GM21576 (cell line): ENCODE measurements at regions not wholly inside any gene's neighbourhood (a gene's known extent, or its start where the extent isn't known, plus 50 kb on each side); places are given as distances from the start of the nearest gene placed in this dataset.

ENCODE experiments used
- ATAC-seq: cut with Tn5 transposase; IDR thresholded peaks from one replicate; pipeline ENCODE4 v1.9.1; 2021; ENCODE audit warnings: mild to moderate bottlenecking, moderate library complexity; ENCODE audit not compliant: unreplicated experiment

DNA sequence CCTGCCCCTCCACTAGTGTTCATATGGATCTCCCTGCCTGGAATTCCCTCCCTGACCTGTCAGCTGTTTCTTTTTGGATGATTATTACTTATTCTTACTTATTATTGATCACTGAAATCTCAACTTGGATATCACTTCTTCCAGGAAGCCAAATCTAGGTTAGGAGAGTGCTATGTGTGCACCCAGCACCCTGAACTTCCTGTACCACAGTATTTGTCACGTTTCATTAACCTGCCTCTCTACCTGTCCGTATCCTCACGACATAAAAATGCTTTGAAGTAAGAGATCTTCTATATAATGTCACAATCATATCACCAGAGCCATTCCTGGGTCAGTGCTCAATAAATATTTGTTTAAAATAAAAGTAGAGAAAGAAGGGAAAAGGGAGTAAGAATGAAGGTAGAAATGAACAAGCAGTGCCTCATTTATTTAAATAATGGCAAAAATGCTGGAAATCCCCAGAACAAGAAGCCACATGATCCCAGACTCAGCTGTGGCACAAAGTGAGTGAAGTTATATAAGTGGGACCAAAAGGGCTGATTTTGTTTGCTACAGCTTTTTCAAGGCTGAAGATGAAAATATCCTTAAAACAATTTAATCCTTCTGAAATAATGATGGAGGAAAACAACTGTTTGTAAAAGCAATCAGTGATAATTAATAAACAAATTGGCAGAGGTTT lies 88.0 kb upstream of the MANEA start:
- ATAC-seq: no peak

DNA sequence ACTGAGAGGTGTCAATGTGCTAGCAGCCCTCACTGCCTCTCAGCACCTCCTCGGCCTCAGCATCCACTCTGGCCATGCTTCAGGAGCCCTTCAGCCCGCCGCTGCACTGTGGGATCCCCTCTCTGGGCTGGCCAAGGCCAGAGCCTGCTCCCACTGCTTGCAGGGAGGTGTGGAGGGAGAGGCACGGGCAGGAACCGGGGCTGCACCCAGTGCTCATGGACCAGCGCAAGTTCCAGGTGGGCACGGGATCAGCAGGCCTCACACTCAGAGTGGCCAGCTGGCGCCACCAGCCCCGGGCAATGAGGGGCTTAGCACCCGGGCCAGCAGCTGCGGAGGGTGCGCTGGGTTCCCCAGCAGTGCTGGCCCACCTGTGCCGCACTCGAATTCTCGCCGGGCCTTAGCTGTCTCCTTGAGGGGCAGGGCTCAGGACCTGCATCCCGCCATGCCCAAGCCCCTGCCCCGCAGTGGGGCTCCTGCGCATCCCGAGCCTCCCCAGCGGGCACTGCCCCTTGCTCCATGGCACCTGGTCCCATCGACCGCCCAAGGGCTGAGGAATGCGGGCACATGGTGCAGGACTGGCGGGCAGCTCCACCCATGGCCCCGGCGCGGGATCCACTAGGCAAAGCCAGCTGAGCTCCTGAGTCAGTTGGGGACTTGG lies 80.4 kb upstream of the MANEA start:
- ATAC-seq: no peak

DNA sequence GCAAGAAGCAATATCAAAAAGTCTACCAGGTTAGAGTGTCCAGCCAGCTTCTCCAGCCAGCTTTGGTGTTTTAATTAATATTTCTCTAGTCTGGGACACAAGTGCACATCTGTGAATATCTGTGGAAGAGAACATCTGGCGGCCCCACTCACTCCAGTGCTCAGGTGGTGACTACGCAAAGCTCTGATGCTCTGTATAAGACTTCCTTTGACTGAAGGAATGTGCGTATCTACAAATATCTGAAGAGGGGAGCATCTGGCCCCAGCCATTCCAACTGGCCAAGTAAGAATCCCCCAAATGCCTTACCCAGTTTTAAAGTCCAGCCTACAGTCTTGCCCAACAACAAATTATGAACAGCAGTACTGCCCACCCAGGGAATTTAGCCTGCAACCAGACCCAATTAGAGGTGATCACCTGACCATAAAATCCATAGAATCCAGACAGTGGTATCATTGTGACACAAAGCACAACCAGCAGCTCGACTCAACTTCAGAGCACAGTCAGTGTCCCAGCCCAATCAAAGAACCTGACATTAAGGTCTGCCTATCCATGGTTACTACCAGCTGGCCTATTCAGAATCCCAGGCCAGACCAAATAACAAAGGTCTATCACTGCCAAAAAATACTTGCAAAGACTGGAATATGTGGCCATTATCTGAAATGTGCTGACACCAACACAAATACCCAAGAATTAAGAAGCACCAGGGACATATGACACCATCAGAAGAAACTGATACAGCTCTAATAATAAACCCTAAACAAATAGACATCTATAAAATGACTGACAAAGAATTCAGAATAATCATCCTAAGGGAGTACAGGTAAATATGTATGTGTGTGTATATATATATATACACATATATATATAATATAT lies 76.1 kb upstream of the MANEA start:
- ATAC-seq: no peak

GRCh38 chr6:95503568-95503967 lies 73.8 kb upstream of the MANEA start:
- ATAC-seq: no peak

- no peak for ATAC-seq
Measured at GRCh38 chr6:95511404-95511803, 65.9 kb upstream of the MANEA start.

GRCh38 chr6:95515975-95516374 lies 61.4 kb upstream of the MANEA start:
- ATAC-seq: no peak

GRCh38 chr6:95517004-95517403 lies 60.3 kb upstream of the MANEA start:
- no peak for ATAC-seq

DNA sequence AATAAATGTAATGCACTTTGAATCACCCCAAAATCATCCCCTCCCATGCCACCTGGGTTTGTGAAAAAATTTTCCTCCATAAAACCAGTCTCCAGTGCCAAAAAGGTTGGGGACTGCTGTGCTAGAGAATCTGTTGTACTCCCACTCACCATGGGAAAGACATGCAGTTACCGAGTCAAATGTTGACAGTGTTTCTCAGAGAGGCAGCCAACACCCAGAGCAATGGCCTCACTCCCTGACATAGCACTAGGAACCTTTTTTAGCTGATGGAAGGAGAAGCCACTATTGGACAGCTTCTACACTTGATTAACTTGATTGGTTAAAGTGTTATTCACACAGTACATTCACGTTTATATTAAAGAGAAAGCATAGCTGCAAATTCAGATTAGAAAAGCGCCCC lies 59.8 kb upstream of the MANEA start:
- ATAC-seq: no peak

- no peak for ATAC-seq
Measured at GRCh38 chr6:95518630-95519227, 58.6 kb upstream of the MANEA start.

GRCh38 chr6:95519228-95520037 lies 57.9 kb upstream of the MANEA start:
- no peak for ATAC-seq

GRCh38 chr6:95521181-95521580 lies 56.2 kb upstream of the MANEA start:
- no peak for ATAC-seq
